ENCODE measurements at regions not wholly inside any gene's neighbourhood (a gene's known extent, or its start where the extent isn't known, plus 50 kb on each side); places are given as distances from the start of the nearest gene placed in this dataset.

GRCh38 chr6:164142322-164142721, 727.8 kb downstream of the QKI start:
- TF ChIP-seq TAF1 (IDR thresholded peaks at IDR 0.05; ENCODE audit: borderline replicate concordance, insufficient read depth, low read length) (no peak), POLR2AphosphoS5 (IDR thresholded peaks at IDR 0.05; ENCODE audit: low read depth, low read length) (no peak), SIN3A (IDR thresholded peaks at IDR 0.05; ENCODE audit: borderline replicate concordance, insufficient read depth, low read length) (no peak), REST (IDR thresholded peaks at IDR 0.05; ENCODE audit: insufficient read depth in 1 of 2, low read depth in 2 of 2, low read length in 2 of 2) (no peak)
